IMR-90 (cell line): ENCODE measurements at regions not wholly inside any gene's neighbourhood (a gene's known extent, or its start where the extent isn't known, plus 50 kb on each side); places are given as distances from the start of the nearest gene placed in this dataset.

Experiments used
- ATAC-seq: fragments of 200-7000 bp; cut with Tn5 transposase; 2 replicates; pipeline ENCODE4 v1.9.1; 2020; ENCODE audit warnings: low read depth, mild to moderate bottlenecking, moderate library complexity
- BruUV-seq: library from RNA; stranded (reverse); fragments of 400-500 nt; replicated peaks from 2 replicates; lab custom pipeline; 2021; lab: Mats Ljungman, UMichigan
- CTCF ChIA-PET: fragments of 300-600 bp; formaldehyde crosslinking; extraction: SDS; loops from one replicate; lab custom pipeline; 2021; ENCODE audit warnings: antibody characterized with exemption; lab: Yijun Ruan, JAX
- POLR2A ChIA-PET: fragments of 300-600 bp; sonication (Branson Sonifier 250); formaldehyde crosslinking; loops from one replicate; lab custom pipeline; 2022; ENCODE audit warnings: antibody characterized with exemption; ENCODE audit not compliant: unreplicated experiment; lab: Charles Lee
- DNase-seq: peaks from one replicate; pipeline ENCODE4 v3.0.0; 2013
- H2AFZ ChIP-seq: replicated peaks from 2 replicates; pipeline ENCODE3; 2013; ENCODE audit warnings: low read length, mild to moderate bottlenecking; ENCODE audit not compliant: poor library complexity
- H2AK5ac ChIP-seq: 2 replicates; pipeline ENCODE4 v1.6.1; 2013; ENCODE audit warnings: low read depth, low read length, inconsistent platforms
- H2AK9ac ChIP-seq: replicated peaks from 2 replicates; pipeline ENCODE3; 2013; ENCODE audit warnings: mild to moderate bottlenecking, low read depth, low read length, moderate library complexity; ENCODE audit not compliant: poor library complexity
- H2BK120ac ChIP-seq: 2 replicates; pipeline ENCODE4 v1.6.1; 2013; ENCODE audit warnings: low read depth, low read length, inconsistent platforms
- H2BK15ac ChIP-seq: 3 replicates; pipeline ENCODE4 v1.6.1; 2013; ENCODE audit warnings: low read depth, low read length, inconsistent platforms
- H2BK20ac ChIP-seq: 2 replicates; pipeline ENCODE4 v1.6.1; 2013; ENCODE audit warnings: low read depth, mild to moderate bottlenecking, inconsistent platforms, low read length, moderate library complexity
- H2BK5ac ChIP-seq: 2 replicates; pipeline ENCODE4 v1.6.1; 2013; ENCODE audit warnings: mild to moderate bottlenecking, low read depth, low read length, inconsistent platforms; ENCODE audit not compliant: poor library complexity, severe bottlenecking
- H3K14ac ChIP-seq: replicated peaks from 2 replicates; pipeline ENCODE4 v1.6.1; 2013; ENCODE audit warnings: low read depth, low read length, inconsistent platforms
- H3K18ac ChIP-seq: 2 replicates; pipeline ENCODE4 v1.6.1; 2013; ENCODE audit warnings: low read depth, low read length, control low read depth
- H3K23ac ChIP-seq: 2 replicates; pipeline ENCODE4 v1.6.1; 2013; ENCODE audit warnings: low read depth, low read length, inconsistent platforms
- H3K27ac ChIP-seq: 2 replicates; pipeline ENCODE4 v1.5.1; 2013; ENCODE audit warnings: mild to moderate bottlenecking, control low read depth, low read length; ENCODE audit not compliant: insufficient read depth
- H3K27me3 ChIP-seq: 2 replicates; pipeline ENCODE4 v1.6.1; 2013; ENCODE audit warnings: low read length; ENCODE audit not compliant: control insufficient read depth, insufficient read depth
- H3K36me3 ChIP-seq: 2 replicates; pipeline ENCODE4 v1.6.1; 2013; ENCODE audit warnings: low read length, mixed read lengths; ENCODE audit not compliant: control insufficient read depth, insufficient read depth
- H3K4ac ChIP-seq: 2 replicates; pipeline ENCODE4 v1.6.1; 2013; ENCODE audit warnings: low read depth, low read length, inconsistent platforms
- H3K4me1 ChIP-seq: 2 replicates; pipeline ENCODE4 v1.6.1; 2013; ENCODE audit warnings: low read length, mixed read lengths; ENCODE audit not compliant: control insufficient read depth, insufficient read depth
- H3K4me2 ChIP-seq: 2 replicates; pipeline ENCODE4 v1.6.1; 2013; ENCODE audit warnings: low read depth, mild to moderate bottlenecking, control low read depth, low read length, moderate library complexity
- H3K4me3 ChIP-seq: 2 replicates; pipeline ENCODE4 v1.5.1; 2013; ENCODE audit warnings: low read depth, mild to moderate bottlenecking, control low read depth, low read length, moderate library complexity; ENCODE audit not compliant: insufficient read depth
- H3K56ac ChIP-seq: 2 replicates; pipeline ENCODE4 v1.6.1; 2013; ENCODE audit warnings: low read length, inconsistent platforms; ENCODE audit not compliant: insufficient read depth; ENCODE audit errors: extremely low read depth
- H3K79me1 ChIP-seq, 2 experiments: 2 replicates each; pipeline ENCODE4 v1.6.1; 2013; ENCODE audit warnings: low read length in 2 of 2, inconsistent platforms in 1 of 2, low read depth in 1 of 2
- H3K9ac ChIP-seq: 2 replicates; pipeline ENCODE4 v1.6.1; 2013; ENCODE audit warnings: low read depth, low read length, control low read depth
- H3K9me1 ChIP-seq: 2 replicates; pipeline ENCODE4 v1.6.1; 2013; ENCODE audit warnings: low read length, inconsistent platforms; ENCODE audit not compliant: insufficient read depth
- H3K9me3 ChIP-seq: 2 replicates; pipeline ENCODE4 v1.6.1; 2013; ENCODE audit warnings: low read length; ENCODE audit not compliant: control insufficient read depth, insufficient read depth
- H4K20me1 ChIP-seq: 2 replicates; pipeline ENCODE4 v1.6.1; 2013; ENCODE audit warnings: low read length, inconsistent platforms; ENCODE audit not compliant: insufficient read depth
- H4K5ac ChIP-seq: 2 replicates; pipeline ENCODE4 v1.6.1; 2013; ENCODE audit warnings: mild to moderate bottlenecking, low read depth, low read length, control low read depth
- H4K8ac ChIP-seq, 2 experiments: 2 replicates each; pipeline ENCODE4 v1.6.1; 2013; ENCODE audit warnings: low read depth in 2 of 2, low read length in 2 of 2, control low read depth in 1 of 2, inconsistent platforms in 1 of 2
- H4K91ac ChIP-seq: 2 replicates; pipeline ENCODE4 v1.6.1; 2013; ENCODE audit warnings: low read depth, low read length, inconsistent platforms; ENCODE audit not compliant: insufficient read depth
- BHLHE40 ChIP-seq: fragments of 150-350 bp; IDR thresholded peaks from 2 replicates; pipeline ENCODE4 v1.6.1; 2016; ENCODE audit warnings: mild to moderate bottlenecking, low read depth, low read length
- CHD1 ChIP-seq: IDR thresholded peaks from 2 replicates; pipeline ENCODE4 v1.6.1; 2012; ENCODE audit warnings: low read depth, low read length, improper control_type of control experiment
- FOS ChIP-seq: fragments of 150-350 bp; IDR thresholded peaks from 2 replicates; pipeline ENCODE4 v1.6.1; 2016; ENCODE audit warnings: low read depth, low read length
- MAZ ChIP-seq: IDR thresholded peaks from 2 replicates; pipeline ENCODE4 v1.6.1; 2012; ENCODE audit warnings: low read depth, mild to moderate bottlenecking, low read length, improper control_type of control experiment, moderate library complexity, borderline replicate concordance
- NFE2L2 ChIP-seq: fragments of 150-350 bp; IDR thresholded peaks from 2 replicates; pipeline ENCODE4 v1.6.1; 2016; ENCODE audit warnings: low read depth, mild to moderate bottlenecking, low read length
- RAD21 ChIP-seq: IDR thresholded peaks from 2 replicates; pipeline ENCODE4 v1.6.1; 2012; ENCODE audit warnings: low read length, improper control_type of control experiment
- RCOR1 ChIP-seq: IDR thresholded peaks from 2 replicates; pipeline ENCODE4 v1.6.1; 2012; ENCODE audit warnings: mild to moderate bottlenecking, low read length, improper control_type of control experiment; ENCODE audit not compliant: insufficient replicate concordance
- SMC3 ChIP-seq: fragments of 150-350 bp; IDR thresholded peaks from 2 replicates; pipeline ENCODE4 v1.6.1; 2016; ENCODE audit warnings: low read depth, mild to moderate bottlenecking, antibody characterized with exemption, low read length, moderate library complexity
- dilution Hi-C: fragments of 300-500 bp; cut with HindIII; formaldehyde crosslinking; loops from one replicate; pipeline ENCODE4 v1.14.3; 2018; ENCODE audit warnings: low sequenced_read_pairs; ENCODE audit not compliant: unreplicated experiment
- in situ Hi-C: fragments of 300-500 bp; cut with MboI; formaldehyde crosslinking; loops from 3 replicates; pipeline ENCODE4 v1.14.3; 2019; ENCODE audit warnings: low sequenced_read_pairs, inconsistent platforms, mixed read lengths
- intact Hi-C: fragments of 100-400 bp; cut with micrococcal nuclease; formaldehyde crosslinking; loops from 2 replicates; pipeline ENCODE4 v1.10.0; 2022
- TF ChIP-seq, protein P1 (sequence below): fragments of 150-350 bp; IDR thresholded peaks from 2 replicates; pipeline ENCODE4 v1.6.1; 2016; ENCODE audit warnings: low read depth, mild to moderate bottlenecking, low read length, moderate library complexity, borderline replicate concordance
- TF ChIP-seq, protein P2 (sequence below): conservative IDR thresholded peaks from 2 replicates; pipeline ENCODE4 v1.5.1; 2012; ENCODE audit warnings: mild to moderate bottlenecking, low read depth, low read length, improper control_type of control experiment

DNA sequence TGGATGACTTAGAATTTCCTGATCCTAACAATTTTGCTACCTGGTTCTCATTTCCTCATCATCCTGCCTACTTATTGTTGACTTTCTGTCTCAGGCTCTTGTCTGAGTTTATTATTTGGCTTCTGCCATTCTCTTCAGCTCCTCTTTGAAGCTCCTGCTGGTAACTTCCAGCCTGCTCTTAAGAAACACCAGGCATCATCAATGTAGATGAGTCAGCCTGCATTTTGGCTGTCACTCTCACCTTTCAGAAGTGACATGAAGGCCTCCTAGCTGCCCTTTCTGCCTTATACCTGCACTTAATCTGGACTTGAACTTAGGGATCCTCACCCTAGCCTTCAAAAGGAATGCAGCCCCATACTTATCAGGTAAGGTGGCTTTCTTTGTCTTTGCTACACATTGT is 551.8 kb upstream of the ZNF608 start:
- no peak overlapping the region for H2BK20ac ChIP-seq
- DNase-seq (peak; percentile 26), ATAC-seq (no peak)
- H3K27me3 ChIP-seq, result no peaks in the 10 kb centered on the region
- POLR2A ChIA-PET, result no interaction called here
- intact Hi-C loops (no loop called here), in situ Hi-C loops (no loop called here), dilution Hi-C loops (no loop called here)
- no TSS peak for BruUV-seq
- no peak overlapping the region for H3K56ac ChIP-seq
- no peak overlapping the region for H2AK9ac ChIP-seq
- H2BK120ac ChIP-seq, result no peak overlapping the region
- H3K18ac ChIP-seq, result no peak overlapping the region
- H3K4ac ChIP-seq, result no peak overlapping the region
- H3K9ac ChIP-seq, result no peak overlapping the region
- no peak for TF ChIP-seq CHD1
- no peak for TF ChIP-seq BHLHE40
- TF ChIP-seq, protein P1, sequence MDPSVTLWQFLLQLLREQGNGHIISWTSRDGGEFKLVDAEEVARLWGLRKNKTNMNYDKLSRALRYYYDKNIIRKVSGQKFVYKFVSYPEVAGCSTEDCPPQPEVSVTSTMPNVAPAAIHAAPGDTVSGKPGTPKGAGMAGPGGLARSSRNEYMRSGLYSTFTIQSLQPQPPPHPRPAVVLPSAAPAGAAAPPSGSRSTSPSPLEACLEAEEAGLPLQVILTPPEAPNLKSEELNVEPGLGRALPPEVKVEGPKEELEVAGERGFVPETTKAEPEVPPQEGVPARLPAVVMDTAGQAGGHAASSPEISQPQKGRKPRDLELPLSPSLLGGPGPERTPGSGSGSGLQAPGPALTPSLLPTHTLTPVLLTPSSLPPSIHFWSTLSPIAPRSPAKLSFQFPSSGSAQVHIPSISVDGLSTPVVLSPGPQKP, result no peak
- TF ChIP-seq NFE2L2, result no peak
- TF ChIP-seq RCOR1, result no peak
- TF ChIP-seq RAD21, result no peak
- no peak for TF ChIP-seq MAZ
- TF ChIP-seq FOS, result no peak
- no peak for TF ChIP-seq SMC3
- TF ChIP-seq, protein P2, sequence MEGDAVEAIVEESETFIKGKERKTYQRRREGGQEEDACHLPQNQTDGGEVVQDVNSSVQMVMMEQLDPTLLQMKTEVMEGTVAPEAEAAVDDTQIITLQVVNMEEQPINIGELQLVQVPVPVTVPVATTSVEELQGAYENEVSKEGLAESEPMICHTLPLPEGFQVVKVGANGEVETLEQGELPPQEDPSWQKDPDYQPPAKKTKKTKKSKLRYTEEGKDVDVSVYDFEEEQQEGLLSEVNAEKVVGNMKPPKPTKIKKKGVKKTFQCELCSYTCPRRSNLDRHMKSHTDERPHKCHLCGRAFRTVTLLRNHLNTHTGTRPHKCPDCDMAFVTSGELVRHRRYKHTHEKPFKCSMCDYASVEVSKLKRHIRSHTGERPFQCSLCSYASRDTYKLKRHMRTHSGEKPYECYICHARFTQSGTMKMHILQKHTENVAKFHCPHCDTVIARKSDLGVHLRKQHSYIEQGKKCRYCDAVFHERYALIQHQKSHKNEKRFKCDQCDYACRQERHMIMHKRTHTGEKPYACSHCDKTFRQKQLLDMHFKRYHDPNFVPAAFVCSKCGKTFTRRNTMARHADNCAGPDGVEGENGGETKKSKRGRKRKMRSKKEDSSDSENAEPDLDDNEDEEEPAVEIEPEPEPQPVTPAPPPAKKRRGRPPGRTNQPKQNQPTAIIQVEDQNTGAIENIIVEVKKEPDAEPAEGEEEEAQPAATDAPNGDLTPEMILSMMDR, result no peak
- no peak overlapping the region for H2BK15ac ChIP-seq
- H3K79me1 ChIP-seq, result no peaks in the 10 kb centered on the region
- no peak overlapping the region for H3K27ac ChIP-seq
- no peaks in the 10 kb centered on the region for H3K9me3 ChIP-seq
- H3K9me1 ChIP-seq, result no peaks in the 10 kb centered on the region
- CTCF ChIA-PET, result interaction anchor here (0.7 kb wide), 1 partner anchor 306 kb away, joined by 3 read pairs; no protein-coding TSS in a partner anchor
- H3K4me1 ChIP-seq, result peaks cover 3% of the 10 kb centered on the region; the same call in 1 of the 2 replicates
- no peak overlapping the region for H3K14ac ChIP-seq
- no peaks in the 10 kb centered on the region for H4K20me1 ChIP-seq
- H4K5ac ChIP-seq, result no peak overlapping the region
- no peak overlapping the region for H4K91ac ChIP-seq
- H3K4me2 ChIP-seq, result no peak overlapping the region
- no peak overlapping the region for H2BK5ac ChIP-seq
- no peak overlapping the region for H4K8ac ChIP-seq
- H3K23ac ChIP-seq, result no peak overlapping the region
- no peak overlapping the region for H2AFZ ChIP-seq
- H3K36me3 ChIP-seq, result no peaks in the 10 kb centered on the region
- no peak overlapping the region for H3K4me3 ChIP-seq
- H2AK5ac ChIP-seq, result peak overlapping the region; percentile 6; the same call in 1 of the 2 replicates
